Mesenchymal stem cell (in vitro differentiated cells and primary cell): ENCODE measurements at regions not wholly inside any gene's neighbourhood (a gene's known extent, or its start where the extent isn't known, plus 50 kb on each side); places are given as distances from the start of the nearest gene placed in this dataset.
"Not testable (repeated sequence)": the region's sequence is repeated elsewhere in the genome, so short reads cannot be mapped to it uniquely, and the experiment has no call there.

Source experiments
- DNase-seq: peaks from one replicate; pipeline ENCODE4 v3.0.0-alpha.2; 2013
- H2AFZ ChIP-seq: one replicate; pipeline ENCODE4 v1.6.1; 2013; ENCODE audit warnings: low read depth, mild to moderate bottlenecking, control low read depth, inconsistent platforms, low read length, moderate library complexity
- H2AK5ac ChIP-seq: 2 replicates; pipeline ENCODE4 v1.6.1; 2013; ENCODE audit warnings: low read length, moderate library complexity, mild to moderate bottlenecking, inconsistent platforms; ENCODE audit not compliant: severe bottlenecking
- H2BK120ac ChIP-seq: one replicate; pipeline ENCODE4 v1.6.1; 2013; ENCODE audit warnings: low read depth, mild to moderate bottlenecking, inconsistent platforms, low read length, moderate library complexity
- H2BK12ac ChIP-seq, 2 experiments: one replicate each; pipeline ENCODE4 v1.6.1; 2013; ENCODE audit warnings: inconsistent platforms in 2 of 2, low read length in 2 of 2, mild to moderate bottlenecking in 2 of 2, moderate library complexity in 2 of 2, control low read depth in 1 of 2
- H2BK15ac ChIP-seq: one replicate; pipeline ENCODE4 v1.6.1; 2013; ENCODE audit warnings: mild to moderate bottlenecking, low read depth, inconsistent platforms; ENCODE audit not compliant: poor library complexity, severe bottlenecking
- H2BK5ac ChIP-seq: 2 replicates; pipeline ENCODE4 v1.6.1; 2013; ENCODE audit warnings: low read depth, mild to moderate bottlenecking, low read length, control low read depth, inconsistent platforms; ENCODE audit not compliant: poor library complexity, severe bottlenecking
- H3K14ac ChIP-seq, 2 experiments: one replicate each; pipeline ENCODE4 v1.6.1; 2013; ENCODE audit warnings: inconsistent platforms in 2 of 2, low read length in 2 of 2, control low read depth in 1 of 2, mild to moderate bottlenecking in 1 of 2, moderate library complexity in 1 of 2
- H3K18ac ChIP-seq, 2 experiments: one replicate each; pipeline ENCODE4 v1.6.1; 2013; ENCODE audit warnings: inconsistent platforms in 2 of 2, low read length in 2 of 2, control low read depth in 1 of 2, low read depth in 1 of 2, mild to moderate bottlenecking in 1 of 2
- H3K23ac ChIP-seq, 2 experiments: one replicate each; pipeline ENCODE4 v1.6.1; 2013; ENCODE audit warnings: inconsistent platforms in 2 of 2, low read length in 2 of 2, mild to moderate bottlenecking in 2 of 2, moderate library complexity in 2 of 2, control low read depth in 1 of 2
- H3K27ac ChIP-seq: 2 replicates; pipeline ENCODE4 v1.5.1; 2013; ENCODE audit warnings: mild to moderate bottlenecking, moderate library complexity, low read length, control low read depth, inconsistent platforms; ENCODE audit not compliant: poor library complexity, severe bottlenecking
- H3K27me3 ChIP-seq, 2 experiments: 2 replicates each; pipeline versions ENCODE4 v1.6.1 to v1.7.0; 2013; ENCODE audit warnings: low read length in 2 of 2, mild to moderate bottlenecking in 2 of 2, moderate library complexity in 2 of 2, control low read depth in 1 of 2, inconsistent platforms in 1 of 2; ENCODE audit not compliant: control insufficient read depth in 1 of 2, insufficient read depth in 1 of 2
- H3K36me3 ChIP-seq, 2 experiments: 2 replicates each; pipeline versions ENCODE4 v1.6.1 to v1.7.0; 2013; ENCODE audit warnings: low read length in 2 of 2, control low read depth in 1 of 2, inconsistent platforms in 1 of 2, low read depth in 1 of 2, mild to moderate bottlenecking in 1 of 2; ENCODE audit not compliant: insufficient read depth in 2 of 2, control insufficient read depth in 1 of 2
- H3K4ac ChIP-seq, 2 experiments: one replicate each; pipeline ENCODE4 v1.6.1; 2013; ENCODE audit warnings: inconsistent platforms in 2 of 2, low read length in 2 of 2, mild to moderate bottlenecking in 2 of 2, moderate library complexity in 2 of 2, control low read depth in 1 of 2, low read depth in 1 of 2
- H3K4me1 ChIP-seq: 2 replicates; pipeline ENCODE4 v1.6.1; 2013; ENCODE audit warnings: low read depth, low read length, control low read depth; ENCODE audit not compliant: control insufficient read depth, insufficient read depth
- H3K4me2 ChIP-seq: 2 replicates; pipeline ENCODE4 v1.6.1; 2013; ENCODE audit warnings: low read length, mild to moderate bottlenecking, inconsistent platforms; ENCODE audit not compliant: poor library complexity, severe bottlenecking
- H3K4me3 ChIP-seq, 2 experiments: 2 replicates each; pipeline versions ENCODE4 v1.5.1 to v1.7.0; 2013; ENCODE audit warnings: low read length in 2 of 2, mild to moderate bottlenecking in 2 of 2, control low read depth in 1 of 2, low read depth in 1 of 2; ENCODE audit not compliant: insufficient read depth in 1 of 2
- H3K79me1 ChIP-seq: replicated peaks from 2 replicates; pipeline ENCODE4 v1.6.1; 2013; ENCODE audit warnings: mild to moderate bottlenecking, control low read depth, low read length, inconsistent platforms; ENCODE audit not compliant: poor library complexity, severe bottlenecking
- H3K9ac ChIP-seq: 2 replicates; pipeline ENCODE4 v1.7.0; 2013; ENCODE audit warnings: mild to moderate bottlenecking, low read length, moderate library complexity
- H3K9me3 ChIP-seq: 2 replicates; pipeline ENCODE4 v1.7.0; 2013; ENCODE audit warnings: mild to moderate bottlenecking, low read length; ENCODE audit not compliant: control insufficient read depth
- H4K8ac ChIP-seq: one replicate; pipeline ENCODE4 v1.6.1; 2013; ENCODE audit warnings: inconsistent platforms, mild to moderate bottlenecking, low read length, moderate library complexity
- H4K91ac ChIP-seq: one replicate; pipeline ENCODE4 v1.6.1; 2013; ENCODE audit warnings: mild to moderate bottlenecking, low read length, inconsistent platforms
- WGBS: methylation state at CpG from one replicate; pipeline ENCODE4 v1.1.7; 2013; ENCODE audit warnings: mixed read lengths; 5-methylcytosine and 5-hydroxymethylcytosine counted together

- H3K4me3 ChIP-seq, H3K27ac ChIP-seq, H2AK5ac ChIP-seq, H2BK15ac ChIP-seq, H3K4me1 ChIP-seq, H3K79me1 ChIP-seq, H3K36me3 ChIP-seq, DNase-seq, H3K14ac ChIP-seq, H2BK120ac ChIP-seq, H3K4ac ChIP-seq, H3K27me3 ChIP-seq, H3K18ac ChIP-seq, H2BK12ac ChIP-seq, H2BK5ac ChIP-seq, H4K91ac ChIP-seq, H3K23ac ChIP-seq, H3K9ac ChIP-seq, H2AFZ ChIP-seq, H4K8ac ChIP-seq, H3K9me3 ChIP-seq, H3K4me2 ChIP-seq: not testable (repeated sequence)
- 88% methylated on average over 9 of the region's 12 CpGs for WGBS
These were observed 72.1 kb upstream of the THOC3 start for GRCh38 chr5:176040105-176040801.

GRCh38 chr5:176041248-176041994 lies 73.3 kb upstream of the THOC3 start:
- H3K9me3 ChIP-seq = not testable (repeated sequence)

GRCh38 chr5:176042020-176042658 lies 74.0 kb upstream of the THOC3 start:
- not testable (repeated sequence) for H3K79me1 ChIP-seq, H3K9ac ChIP-seq, H3K27me3 ChIP-seq, H3K4me2 ChIP-seq, H3K4me1 ChIP-seq, H3K4me3 ChIP-seq, H3K14ac ChIP-seq, H2BK12ac ChIP-seq, H2BK15ac ChIP-seq, H3K23ac ChIP-seq, H3K27ac ChIP-seq, H2BK5ac ChIP-seq, H2AK5ac ChIP-seq, H4K91ac ChIP-seq, H3K36me3 ChIP-seq, H4K8ac ChIP-seq, DNase-seq, H2BK120ac ChIP-seq, H3K4ac ChIP-seq, H2AFZ ChIP-seq, H3K9me3 ChIP-seq, H3K18ac ChIP-seq
- WGBS = 68% methylated on average over 4 of the region's 6 CpGs

More at GRCh38 chr5:176041248-176041994, 73.3 kb upstream of the THOC3 start:
- H4K8ac ChIP-seq, H2AK5ac ChIP-seq, H2AFZ ChIP-seq, H3K79me1 ChIP-seq, H2BK120ac ChIP-seq, H3K23ac ChIP-seq, H3K18ac ChIP-seq, H3K4me3 ChIP-seq, H3K4me2 ChIP-seq, DNase-seq, H2BK12ac ChIP-seq, H2BK5ac ChIP-seq, H3K4ac ChIP-seq, H3K14ac ChIP-seq, H3K9ac ChIP-seq, H4K91ac ChIP-seq, H3K27me3 ChIP-seq, H3K4me1 ChIP-seq, H3K36me3 ChIP-seq, H3K27ac ChIP-seq, H2BK15ac ChIP-seq: not testable (repeated sequence)
- WGBS = 86% methylated on average over 15 of the region's 15 CpGs

GRCh38 chr5:176043252-176043829 lies 75.2 kb upstream of the THOC3 start:
- not testable (repeated sequence) for H2AK5ac ChIP-seq, H3K9ac ChIP-seq, H3K18ac ChIP-seq, H3K14ac ChIP-seq, H3K27me3 ChIP-seq, H3K23ac ChIP-seq, DNase-seq, H3K4me3 ChIP-seq, H4K8ac ChIP-seq, H2BK120ac ChIP-seq, H4K91ac ChIP-seq, H2AFZ ChIP-seq, H3K79me1 ChIP-seq, H2BK15ac ChIP-seq, H3K36me3 ChIP-seq, H2BK5ac ChIP-seq, H3K4ac ChIP-seq, H3K9me3 ChIP-seq, H3K4me2 ChIP-seq, H3K27ac ChIP-seq, H3K4me1 ChIP-seq, H2BK12ac ChIP-seq
- 86% methylated on average over 7 of the region's 7 CpGs for WGBS
